HCT116 (cell line): ENCODE measurements at regions not wholly inside any gene's neighbourhood (a gene's known extent, or its start where the extent isn't known, plus 50 kb on each side); places are given as distances from the start of the nearest gene placed in this dataset.

Experiments
- ATAC-seq: fragments of 200-7000 bp; cut with Tn5 transposase; 2 replicates; pipeline ENCODE4 v1.9.1; 2020; ENCODE audit warnings: mild to moderate bottlenecking, moderate library complexity
- BruUV-seq: library from RNA; stranded (reverse); fragments of 400-500 nt; replicated peaks from 2 replicates; lab custom pipeline; 2021; lab: Mats Ljungman, UMichigan
- CTCF ChIA-PET: fragments of 300-600 bp; sonication (Branson Sonifier 250); formaldehyde crosslinking; loops from one replicate; lab custom pipeline; 2021; ENCODE audit warnings: antibody characterized with exemption; lab: Charles Lee
- POLR2A ChIA-PET: fragments of 300-600, 350-600 bp; sonication (Branson Sonifier 250); formaldehyde crosslinking; loops from one replicate; lab custom pipeline; 2021; ENCODE audit warnings: antibody characterized with exemption; lab: Charles Lee
- RAD21 ChIA-PET, 2 experiments: fragments of 300-600 bp; sonication (Branson Sonifier 250); formaldehyde crosslinking; loops; one replicate each; lab custom pipeline; 2023; ENCODE audit warnings: low total read pairs in 2 of 2; ENCODE audit not compliant: uncharacterized antibody in 2 of 2, unreplicated experiment in 2 of 2, low non-redundant PET in 1 of 2; lab: Charles Lee
- DNase-seq: peaks from one replicate; pipeline ENCODE4 v3.0.0-alpha.2; 2010; ENCODE audit warnings: low read depth, low spot score
- H2AFZ ChIP-seq: fragments of 200-600 bp; shearing (Covaris generic), sonication (generic); 2 replicates; pipeline ENCODE4 v1.6.1; 2017; ENCODE audit warnings: low read depth, mixed run types, mixed read lengths, antibody characterized with exemption, low read length; ENCODE audit not compliant: poor library complexity, severe bottlenecking
- H3K27ac ChIP-seq: 2 replicates; pipeline ENCODE4 v1.5.1; 2012; ENCODE audit warnings: low read depth, low read length
- H3K27me3 ChIP-seq: fragments of 200-600 bp; sonication (generic); 2 replicates; pipeline ENCODE4 v1.6.1; 2016; ENCODE audit warnings: mixed run types, low read length, mixed read lengths; ENCODE audit not compliant: insufficient read depth
- H3K36me3 ChIP-seq, 2 experiments: fragments of 200-500 bp in 1 of 2; fragments of 200-600 bp in 1 of 2; sonication (Bioruptor generic) in 1 of 2; sonication (generic) in 1 of 2; 2 replicates each; pipeline versions ENCODE4 v1.5.1 to v1.6.1; 2014 to 2016; ENCODE audit warnings: low read length in 2 of 2, inconsistent platforms in 1 of 2, mixed read lengths in 1 of 2, mixed run types in 1 of 2; ENCODE audit not compliant: insufficient read depth in 2 of 2, control insufficient read depth in 1 of 2
- H3K4me1 ChIP-seq, 2 experiments: fragments of 200-600 bp in 1 of 2; sonication (generic) in 1 of 2; 2 replicates each; pipeline versions ENCODE4 v1.5.1 to v1.6.1; 2012 to 2017; ENCODE audit warnings: low read length in 2 of 2, inconsistent platforms in 1 of 2, mild to moderate bottlenecking in 1 of 2, mixed read lengths in 1 of 2, mixed run types in 1 of 2, moderate library complexity in 1 of 2; ENCODE audit not compliant: insufficient read depth in 2 of 2, control insufficient read depth in 1 of 2
- H3K4me2 ChIP-seq: fragments of 200-600 bp; sonication (generic); 2 replicates; pipeline ENCODE4 v1.6.1; 2017; ENCODE audit warnings: mixed run types, low read length, mixed read lengths
- H3K4me3 ChIP-seq, 2 experiments: fragments of 200-600 bp in 1 of 2; sonication (generic) in 1 of 2; replicated peaks in 1 of 2; 2 replicates each; pipeline ENCODE4 v1.5.1; 2011 to 2016; ENCODE audit warnings: low read length in 2 of 2, control low read depth in 1 of 2, low read depth in 1 of 2, mild to moderate bottlenecking in 1 of 2, mixed read lengths in 1 of 2, mixed run types in 1 of 2
- H3K79me2 ChIP-seq: fragments of 200-600 bp; sonication (generic); 2 replicates; pipeline ENCODE4 v1.6.1; 2017; ENCODE audit warnings: mild to moderate bottlenecking, mixed run types, low read length, moderate library complexity, mixed read lengths; ENCODE audit not compliant: insufficient read depth
- H3K9ac ChIP-seq: fragments of 200-600 bp; sonication (generic); 2 replicates; pipeline ENCODE4 v1.6.1; 2016; ENCODE audit warnings: low read length, mixed read lengths
- H3K9me2 ChIP-seq: fragments of 200-600 bp; sonication (generic), shearing (Covaris generic); 2 replicates; pipeline ENCODE4 v1.6.1; 2017; ENCODE audit warnings: mixed run types, mild to moderate bottlenecking, moderate library complexity; ENCODE audit not compliant: insufficient read depth
- H3K9me3 ChIP-seq, 2 experiments: fragments of 200-500 bp in 1 of 2; fragments of 200-600 bp in 1 of 2; sonication (Bioruptor generic) in 1 of 2; sonication (generic) in 1 of 2; 2 replicates each; pipeline ENCODE4 v1.6.1; 2014 to 2017; ENCODE audit warnings: low read length in 2 of 2, mixed read lengths in 2 of 2, inconsistent platforms in 1 of 2, low read depth in 1 of 2, mild to moderate bottlenecking in 1 of 2, mixed run types in 1 of 2, moderate library complexity in 1 of 2; ENCODE audit not compliant: control insufficient read depth in 1 of 2, insufficient read depth in 1 of 2
- H4K20me1 ChIP-seq: fragments of 200-600 bp; sonication (generic), shearing (Covaris generic); 2 replicates; pipeline ENCODE4 v1.6.1; 2017; ENCODE audit warnings: mixed run types, mild to moderate bottlenecking, moderate library complexity; ENCODE audit not compliant: insufficient read depth
- CBX3 ChIP-seq: IDR thresholded peaks from 2 replicates; pipeline ENCODE4 v1.6.1; 2012; ENCODE audit warnings: low read depth
- CEBPB ChIP-seq: IDR thresholded peaks from 2 replicates; pipeline ENCODE4 v1.6.1; 2012; ENCODE audit warnings: low read depth
- EGR1 ChIP-seq: IDR thresholded peaks from 2 replicates; pipeline ENCODE4 v1.6.1; 2012; ENCODE audit warnings: low read depth
- POLR2A ChIP-seq: IDR thresholded peaks from 2 replicates; pipeline ENCODE4 v1.7.0; 2011; ENCODE audit warnings: borderline replicate concordance; ENCODE audit not compliant: insufficient read depth, insufficient read length; ENCODE audit errors: extremely low read depth
- RAD21 ChIP-seq: IDR thresholded peaks from 2 replicates; pipeline ENCODE4 v1.6.1; 2012; ENCODE audit warnings: low read depth, mild to moderate bottlenecking
- TCF7L2 ChIP-seq: IDR thresholded peaks from 2 replicates; pipeline ENCODE4 v1.7.0; 2011; ENCODE audit warnings: borderline replicate concordance, inconsistent platforms; ENCODE audit not compliant: insufficient read depth, insufficient read length; ENCODE audit errors: extremely low read depth
- YY1 ChIP-seq: IDR thresholded peaks from 2 replicates; pipeline ENCODE4 v1.6.1; 2011; ENCODE audit warnings: low read length, low read depth, moderate library complexity, mild to moderate bottlenecking; ENCODE audit not compliant: insufficient replicate concordance; ENCODE audit errors: extremely low read depth
- ZFX ChIP-seq: fragments of 450-650 bp; IDR thresholded peaks from 2 replicates; pipeline ENCODE4 v1.6.1; 2017
- intact Hi-C: fragments of 100-400 bp; cut with micrococcal nuclease; formaldehyde crosslinking; loops from 2 replicates; pipeline ENCODE4 v1.10.0; 2022
- TF ChIP-seq, protein P1 (sequence below), 3 experiments: fragments of 200-600 bp in 1 of 3; sonication (generic) in 1 of 3; IDR thresholded peaks in 2 of 3; conservative IDR thresholded peaks in 1 of 3; 2 replicates each; pipeline ENCODE4 v1.5.1; 2012 to 2017; ENCODE audit warnings: low read depth in 2 of 3, low read length in 2 of 3, antibody characterized with exemption in 1 of 3, borderline replicate concordance in 1 of 3, control low read depth in 1 of 3, mild to moderate bottlenecking in 1 of 3, mixed read lengths in 1 of 3, mixed run types in 1 of 3, moderate library complexity in 1 of 3; ENCODE audit not compliant: insufficient read depth in 1 of 3

DNA sequence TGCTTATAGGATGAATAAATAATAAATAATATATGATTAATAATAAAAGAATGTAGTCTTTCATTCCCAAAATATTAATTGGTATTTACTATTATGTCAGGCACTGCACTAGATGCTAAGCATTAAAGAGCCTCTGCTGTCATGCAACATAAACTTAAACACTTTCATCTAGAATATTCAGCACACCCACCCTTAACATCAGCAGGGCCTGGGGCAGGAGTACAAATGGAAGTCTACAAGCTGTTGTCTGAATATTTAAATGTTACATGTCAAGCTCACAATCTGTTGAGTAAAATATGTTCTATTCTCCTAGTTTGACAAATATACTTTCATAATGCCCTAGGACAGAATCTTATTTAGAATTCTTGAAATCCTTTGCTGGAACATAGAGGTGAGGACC lies 395.1 kb downstream of the EPM2A start:
- no peaks in the 10 kb centered on the region for H3K79me2 ChIP-seq
- H3K36me3 ChIP-seq: no peaks in the 10 kb centered on the region
- no peaks in the 10 kb centered on the region for H4K20me1 ChIP-seq
- DNase-seq: no peak
- H3K4me1 ChIP-seq: no peaks in the 10 kb centered on the region
- CTCF ChIA-PET: no interaction called here
- no peaks in the 10 kb centered on the region for H3K9me3 ChIP-seq
- no peaks in the 10 kb centered on the region for H3K27me3 ChIP-seq
- RAD21 ChIA-PET: no interaction called here
- POLR2A ChIA-PET: no interaction called here
- ATAC-seq: no peak
- H3K27ac ChIP-seq: no peak overlapping the region
- H3K9me2 ChIP-seq: no peaks in the 10 kb centered on the region
- H3K9ac ChIP-seq: no peak overlapping the region
- H3K4me3 ChIP-seq: no peak overlapping the region
- intact Hi-C loops: no loop called here
- H2AFZ ChIP-seq: no peak overlapping the region
- BruUV-seq: no TSS peak
- no peak for TF ChIP-seq TCF7L2
- no peak for TF ChIP-seq RAD21
- TF ChIP-seq YY1: no peak
- H3K4me2 ChIP-seq: no peak overlapping the region

DNA sequence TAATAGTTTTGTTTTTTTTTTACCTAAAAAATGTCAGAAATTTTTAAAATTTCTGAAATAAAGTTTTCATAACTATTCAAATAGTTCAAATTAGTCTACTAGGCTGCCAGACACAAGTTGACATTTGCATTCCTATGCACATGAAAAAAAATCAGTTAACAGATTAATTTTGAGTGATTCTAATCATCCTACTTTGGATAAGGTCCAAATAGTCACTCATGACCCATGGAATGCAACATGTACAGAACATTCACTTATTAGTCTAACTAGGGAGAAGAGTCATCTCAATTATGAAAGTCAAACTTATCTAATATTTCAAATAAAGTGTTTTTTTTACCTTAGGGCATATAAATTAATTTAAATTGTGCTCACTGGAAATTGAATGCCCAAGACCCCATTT lies 390.2 kb downstream of the EPM2A start:
- H3K9ac ChIP-seq: no peak overlapping the region
- H3K9me3 ChIP-seq: no peaks in the 10 kb centered on the region
- CTCF ChIA-PET: no interaction called here
- RAD21 ChIA-PET: no interaction called here
- TF ChIP-seq ZFX (no peak), TCF7L2 (no peak), CBX3 (no peak), CEBPB (no peak), POLR2A (no peak), EGR1 (no peak), RAD21 (no peak)
- TF ChIP-seq, protein P1, sequence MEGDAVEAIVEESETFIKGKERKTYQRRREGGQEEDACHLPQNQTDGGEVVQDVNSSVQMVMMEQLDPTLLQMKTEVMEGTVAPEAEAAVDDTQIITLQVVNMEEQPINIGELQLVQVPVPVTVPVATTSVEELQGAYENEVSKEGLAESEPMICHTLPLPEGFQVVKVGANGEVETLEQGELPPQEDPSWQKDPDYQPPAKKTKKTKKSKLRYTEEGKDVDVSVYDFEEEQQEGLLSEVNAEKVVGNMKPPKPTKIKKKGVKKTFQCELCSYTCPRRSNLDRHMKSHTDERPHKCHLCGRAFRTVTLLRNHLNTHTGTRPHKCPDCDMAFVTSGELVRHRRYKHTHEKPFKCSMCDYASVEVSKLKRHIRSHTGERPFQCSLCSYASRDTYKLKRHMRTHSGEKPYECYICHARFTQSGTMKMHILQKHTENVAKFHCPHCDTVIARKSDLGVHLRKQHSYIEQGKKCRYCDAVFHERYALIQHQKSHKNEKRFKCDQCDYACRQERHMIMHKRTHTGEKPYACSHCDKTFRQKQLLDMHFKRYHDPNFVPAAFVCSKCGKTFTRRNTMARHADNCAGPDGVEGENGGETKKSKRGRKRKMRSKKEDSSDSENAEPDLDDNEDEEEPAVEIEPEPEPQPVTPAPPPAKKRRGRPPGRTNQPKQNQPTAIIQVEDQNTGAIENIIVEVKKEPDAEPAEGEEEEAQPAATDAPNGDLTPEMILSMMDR (IDR thresholded peaks at IDR 0.05 in 2 of 3, conservative IDR thresholded peaks at IDR 0.05 in 1 of 3; ENCODE audit: borderline replicate concordance in 1 of 3, insufficient read depth in 1 of 3, low read depth in 2 of 3, low read length in 2 of 3): no peak
- H3K27ac ChIP-seq: no peak overlapping the region
- intact Hi-C loops: no loop called here
- POLR2A ChIA-PET: no interaction called here
- H3K4me1 ChIP-seq: no peaks in the 10 kb centered on the region
- H3K9me2 ChIP-seq: no peaks in the 10 kb centered on the region
- H2AFZ ChIP-seq: no peak overlapping the region
- no peak for DNase-seq
- H3K27me3 ChIP-seq: no peaks in the 10 kb centered on the region
- no peaks in the 10 kb centered on the region for H4K20me1 ChIP-seq
- no peak overlapping the region for H3K4me3 ChIP-seq
- ATAC-seq: no peak
- no peaks in the 10 kb centered on the region for H3K79me2 ChIP-seq
- H3K4me2 ChIP-seq: no peak overlapping the region
- H3K36me3 ChIP-seq: no peaks in the 10 kb centered on the region
- BruUV-seq: no TSS peak
